Calu3 (cell line): ENCODE measurements at regions not wholly inside any gene's neighbourhood (a gene's known extent, or its start where the extent isn't known, plus 50 kb on each side); places are given as distances from the start of the nearest gene placed in this dataset.

Source experiments
- BruUV-seq: library from RNA; stranded (reverse); fragments of 400-500 nt; replicated peaks from 2 replicates; lab custom pipeline; 2021; lab: Mats Ljungman, UMichigan
- CTCF ChIA-PET: fragments of 300-600 bp; sonication (Branson Sonifier 250); formaldehyde crosslinking; loops from one replicate; lab custom pipeline; 2022; ENCODE audit warnings: antibody characterized with exemption; lab: Charles Lee
- DNase-seq: peaks from one replicate; pipeline ENCODE4 v3.0.0; 2022
- H3K27ac Mint-ChIP-seq: one replicate; pipeline ENCODE4 v1.8.0; 2022; ENCODE audit warnings: mixed read lengths; ENCODE audit not compliant: unreplicated experiment
- H3K27me3 Mint-ChIP-seq: one replicate; pipeline ENCODE4 v1.8.0; 2022; ENCODE audit warnings: mixed read lengths; ENCODE audit not compliant: unreplicated experiment
- H3K36me3 Mint-ChIP-seq: one replicate; pipeline ENCODE4 v1.8.0; 2022; ENCODE audit warnings: mild to moderate bottlenecking, moderate library complexity, mixed read lengths; ENCODE audit not compliant: insufficient read depth, unreplicated experiment
- H3K4me1 Mint-ChIP-seq: one replicate; pipeline ENCODE4 v1.8.0; 2022; ENCODE audit warnings: mild to moderate bottlenecking, low read depth, mixed read lengths; ENCODE audit not compliant: unreplicated experiment
- H3K4me3 Mint-ChIP-seq: one replicate; pipeline ENCODE4 v1.8.0; 2022; ENCODE audit warnings: mild to moderate bottlenecking, low read depth, moderate library complexity, mixed read lengths; ENCODE audit not compliant: unreplicated experiment
- H3K9me3 Mint-ChIP-seq: one replicate; pipeline ENCODE4 v1.8.0; 2022; ENCODE audit warnings: low read depth, mixed read lengths; ENCODE audit not compliant: unreplicated experiment
- intact Hi-C: fragments of 100-400 bp; cut with micrococcal nuclease; formaldehyde crosslinking; loops from one replicate; pipeline ENCODE4 v1.10.0; 2022; ENCODE audit not compliant: unreplicated experiment
- TF ChIP-seq, protein P1 (sequence below): fragments of 200-600 bp; IDR thresholded peaks from one replicate; pipeline ENCODE4 v1.8.0; 2022; ENCODE audit warnings: antibody characterized with exemption; ENCODE audit not compliant: unreplicated experiment

DNA sequence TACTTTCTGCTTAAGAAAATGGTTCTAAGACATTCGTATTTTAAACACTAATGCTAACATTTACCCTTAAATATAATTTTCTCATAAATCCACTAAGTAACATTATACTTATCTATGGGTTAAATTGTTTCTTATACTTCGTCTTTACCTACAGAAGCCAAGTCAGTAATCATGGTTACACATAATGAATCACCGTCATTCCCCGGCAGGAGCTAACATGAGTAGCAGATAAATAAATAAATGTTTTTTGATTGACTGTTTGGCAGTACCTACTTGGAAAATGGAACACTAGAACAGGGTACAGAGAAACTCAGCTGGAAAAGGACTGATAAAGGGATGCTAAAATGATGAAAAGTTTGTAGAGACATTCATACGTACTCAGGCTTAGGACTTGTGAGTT is 430.4 kb downstream of the ACTRT1 start:
- TF ChIP-seq, protein P1, sequence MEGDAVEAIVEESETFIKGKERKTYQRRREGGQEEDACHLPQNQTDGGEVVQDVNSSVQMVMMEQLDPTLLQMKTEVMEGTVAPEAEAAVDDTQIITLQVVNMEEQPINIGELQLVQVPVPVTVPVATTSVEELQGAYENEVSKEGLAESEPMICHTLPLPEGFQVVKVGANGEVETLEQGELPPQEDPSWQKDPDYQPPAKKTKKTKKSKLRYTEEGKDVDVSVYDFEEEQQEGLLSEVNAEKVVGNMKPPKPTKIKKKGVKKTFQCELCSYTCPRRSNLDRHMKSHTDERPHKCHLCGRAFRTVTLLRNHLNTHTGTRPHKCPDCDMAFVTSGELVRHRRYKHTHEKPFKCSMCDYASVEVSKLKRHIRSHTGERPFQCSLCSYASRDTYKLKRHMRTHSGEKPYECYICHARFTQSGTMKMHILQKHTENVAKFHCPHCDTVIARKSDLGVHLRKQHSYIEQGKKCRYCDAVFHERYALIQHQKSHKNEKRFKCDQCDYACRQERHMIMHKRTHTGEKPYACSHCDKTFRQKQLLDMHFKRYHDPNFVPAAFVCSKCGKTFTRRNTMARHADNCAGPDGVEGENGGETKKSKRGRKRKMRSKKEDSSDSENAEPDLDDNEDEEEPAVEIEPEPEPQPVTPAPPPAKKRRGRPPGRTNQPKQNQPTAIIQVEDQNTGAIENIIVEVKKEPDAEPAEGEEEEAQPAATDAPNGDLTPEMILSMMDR: no peak
- Mint-ChIP-seq H3K27me3 (no peaks in the 10 kb centered on the region), H3K36me3 (no peaks in the 10 kb centered on the region), H3K4me1 (no peaks in the 10 kb centered on the region), H3K9me3 (peaks cover 11% of the 10 kb centered on the region), H3K27ac (no peak overlapping the region), H3K4me3 (no peak overlapping the region)
- intact Hi-C loops: no loop called here
- BruUV-seq: no TSS peak
- no peak for DNase-seq
- CTCF ChIA-PET: no interaction called here

DNA sequence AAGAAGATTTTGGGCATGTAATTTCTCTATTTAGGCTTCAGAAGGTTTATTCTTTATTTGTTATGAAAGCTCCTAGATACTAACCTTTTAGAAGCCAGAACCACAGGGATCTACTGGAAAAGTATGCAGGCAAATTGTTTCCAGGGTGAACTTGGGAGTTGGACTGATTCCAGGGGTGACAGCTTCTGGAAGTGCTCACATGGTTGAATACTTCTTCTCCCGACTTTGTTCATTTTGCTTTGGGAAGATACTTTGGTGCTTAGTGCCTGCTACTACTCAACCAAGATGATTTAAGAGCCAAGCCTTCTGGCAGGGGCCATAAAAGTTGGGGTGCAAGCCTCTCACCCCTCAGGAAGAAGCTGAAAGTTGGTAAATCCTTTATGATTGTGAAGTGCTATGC is 445.6 kb downstream of the ACTRT1 start:
- TF ChIP-seq, protein P1: no peak
- intact Hi-C loops: no loop called here
- Mint-ChIP-seq H3K9me3 (peaks cover 2% of the 10 kb centered on the region), H3K4me3 (no peak overlapping the region), H3K27me3 (no peaks in the 10 kb centered on the region), H3K27ac (no peak overlapping the region), H3K36me3 (no peaks in the 10 kb centered on the region), H3K4me1 (no peaks in the 10 kb centered on the region)
- DNase-seq: no peak
- CTCF ChIA-PET: no interaction called here
- BruUV-seq: no TSS peak

DNA sequence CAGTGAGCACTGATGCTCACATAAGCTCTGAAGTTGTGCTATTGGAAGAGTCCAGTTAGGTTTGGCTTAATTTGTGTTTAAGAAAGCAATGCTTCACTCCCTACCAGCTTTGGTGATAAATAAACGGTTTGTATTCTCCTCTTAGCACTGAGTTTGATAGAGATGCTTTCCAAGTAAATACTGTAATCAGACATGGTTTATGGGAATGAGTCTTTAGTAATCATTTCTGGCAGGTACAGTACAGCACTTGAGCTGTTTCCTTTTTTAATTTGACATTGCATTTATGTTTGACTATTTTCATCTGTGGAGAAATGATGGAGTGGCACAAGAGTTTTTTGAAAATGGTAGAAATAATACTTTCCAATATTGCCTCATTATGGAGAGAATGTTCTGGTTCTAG is 455.3 kb downstream of the ACTRT1 start:
- H3K27me3 Mint-ChIP-seq: no peaks in the 10 kb centered on the region
- CTCF ChIA-PET: no interaction called here
- BruUV-seq: no TSS peak
- intact Hi-C loops: no loop called here
- H3K4me3 Mint-ChIP-seq: no peak overlapping the region
- no peaks in the 10 kb centered on the region for H3K4me1 Mint-ChIP-seq
- H3K27ac Mint-ChIP-seq: no peak overlapping the region
- peaks cover 5% of the 10 kb centered on the region for H3K9me3 Mint-ChIP-seq
- TF ChIP-seq, protein P1: no peak
- DNase-seq: no peak
- H3K36me3 Mint-ChIP-seq: no peaks in the 10 kb centered on the region

DNA sequence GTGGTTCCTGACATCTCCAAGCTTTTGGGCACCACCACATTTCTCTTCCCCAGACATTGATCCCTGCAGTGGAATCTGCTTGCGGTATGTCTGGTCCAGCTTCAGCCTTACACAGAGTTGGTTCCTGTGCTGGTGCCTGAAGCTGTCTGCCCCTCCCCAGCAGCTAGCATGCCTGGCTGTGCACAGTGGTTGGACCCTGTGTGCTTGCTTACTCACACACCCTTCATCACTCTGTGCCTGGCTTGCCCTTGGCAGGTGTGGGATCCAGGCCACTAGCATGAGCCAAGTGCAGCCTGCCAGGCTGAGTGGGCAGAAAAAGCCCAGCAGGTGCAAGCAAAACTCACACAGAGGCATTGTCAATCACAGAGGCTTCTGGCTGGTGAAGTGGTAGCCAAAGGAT is 473.8 kb downstream of the ACTRT1 start:
- no peaks in the 10 kb centered on the region for H3K4me1 Mint-ChIP-seq
- TF ChIP-seq, protein P1: no peak
- no peaks in the 10 kb centered on the region for H3K27me3 Mint-ChIP-seq
- CTCF ChIA-PET: no interaction called here
- BruUV-seq: no TSS peak
- intact Hi-C loops: no loop called here
- no peak overlapping the region for H3K27ac Mint-ChIP-seq
- peaks cover 11% of the 10 kb centered on the region for H3K9me3 Mint-ChIP-seq
- no peak for DNase-seq
- H3K4me3 Mint-ChIP-seq: no peak overlapping the region
- H3K36me3 Mint-ChIP-seq: no peaks in the 10 kb centered on the region
